Uterus (tissue), 3 donors: ENCODE measurements at regions not wholly inside any gene's neighbourhood (a gene's known extent, or its start where the extent isn't known, plus 50 kb on each side); places are given as distances from the start of the nearest gene placed in this dataset.

Experiments
- DNase-seq, 2 donors: peaks; one replicate each; pipeline ENCODE4 v3.0.0-alpha.2; 2019 to 2020
- H3K27ac ChIP-seq, 2 donors: fragments of 200-600 bp; sonication (generic); 1 replicate in 1 of 2; 2 replicates in 1 of 2; pipeline ENCODE4 v1.5.1; 2016 to 2018
- H3K27me3 ChIP-seq, 2 donors: fragments of 200-600 bp; sonication (generic); one replicate each; pipeline ENCODE4 v1.5.1; 2018 to 2019; ENCODE audit warnings: control low read depth in 1 of 2
- H3K36me3 ChIP-seq, 2 donors: fragments of 200-600 bp; sonication (generic); one replicate each; pipeline ENCODE4 v1.5.1; 2019; ENCODE audit warnings: control low read depth in 1 of 2
- H3K4me1 ChIP-seq, 2 donors: fragments of 200-600 bp; sonication (generic); one replicate each; pipeline ENCODE4 v1.5.1; 2018 to 2019; ENCODE audit warnings: control low read depth in 1 of 2
- H3K4me3 ChIP-seq, 2 donors: fragments of 200-600 bp; sonication (generic); 1 replicate in 1 of 2; 2 replicates in 1 of 2; pipeline ENCODE4 v1.5.1; 2018 to 2019; ENCODE audit warnings: mild to moderate bottlenecking in 1 of 2
- H3K9me3 ChIP-seq, 2 donors: fragments of 200-600 bp; sonication (generic); one replicate each; pipeline ENCODE4 v1.5.1; 2019; ENCODE audit warnings: control low read depth in 1 of 2
- POLR2A ChIP-seq, 2 donors: fragments of 450-650 bp; IDR thresholded peaks; one replicate each; pipeline ENCODE4 v1.6.1; 2016; ENCODE audit warnings: antibody characterized with exemption in 2 of 2, mild to moderate bottlenecking in 1 of 2, moderate library complexity in 1 of 2
- intact Hi-C: fragments of 100-400 bp; cut with DNase I; formaldehyde crosslinking; loops from one replicate; pipeline ENCODE4 v1.15.1; 2023; ENCODE audit warnings: low total_unique reads
- TF ChIP-seq, protein P1 (sequence below), 4 experiments: fragments of 200-600 bp in 2 of 4; fragments of 450-650 bp in 2 of 4; sonication (generic) in 2 of 4; IDR thresholded peaks; one replicate each; pipeline ENCODE4 v1.5.1; 2016 to 2019; ENCODE audit warnings: antibody characterized with exemption in 4 of 4, mild to moderate bottlenecking in 2 of 4, moderate library complexity in 1 of 4
- donor health status: DM: yes; HTN: yes; CAD: no.

DNA sequence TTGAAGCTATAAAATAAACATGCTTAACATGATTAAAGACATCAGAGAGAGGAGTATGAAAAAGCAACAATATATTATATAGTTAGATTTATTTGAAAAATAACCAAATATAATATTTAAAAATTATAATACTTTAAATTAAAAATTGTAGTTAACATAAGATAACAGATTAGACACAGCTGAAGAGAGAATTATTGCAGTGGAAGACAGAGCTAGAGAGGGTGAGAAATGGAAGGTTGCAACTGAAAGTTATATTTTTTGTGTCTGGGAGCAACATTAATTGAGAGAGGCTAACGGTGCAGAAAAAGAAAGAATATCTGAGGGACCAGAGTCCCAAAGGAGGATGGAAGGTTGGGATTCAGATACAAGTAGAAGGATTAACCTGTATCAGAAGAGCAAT, 548.9 kb upstream of the FZD8 start:
- intact Hi-C loops, result no loop called here
- no peak for DNase-seq
- Histone ChIP-seq H3K4me1 (no peaks in the 10 kb centered on the region), H3K9me3 (peaks cover 0 to 9% of the 10 kb centered on the region in 2 donors), H3K27me3 (no peaks in the 10 kb centered on the region), H3K27ac (no peak overlapping the region), H3K4me3 (no peak overlapping the region), H3K36me3 (no peaks in the 10 kb centered on the region)
- no peak for TF ChIP-seq POLR2A (IDR thresholded peaks at IDR 0.05)
- TF ChIP-seq, protein P1, sequence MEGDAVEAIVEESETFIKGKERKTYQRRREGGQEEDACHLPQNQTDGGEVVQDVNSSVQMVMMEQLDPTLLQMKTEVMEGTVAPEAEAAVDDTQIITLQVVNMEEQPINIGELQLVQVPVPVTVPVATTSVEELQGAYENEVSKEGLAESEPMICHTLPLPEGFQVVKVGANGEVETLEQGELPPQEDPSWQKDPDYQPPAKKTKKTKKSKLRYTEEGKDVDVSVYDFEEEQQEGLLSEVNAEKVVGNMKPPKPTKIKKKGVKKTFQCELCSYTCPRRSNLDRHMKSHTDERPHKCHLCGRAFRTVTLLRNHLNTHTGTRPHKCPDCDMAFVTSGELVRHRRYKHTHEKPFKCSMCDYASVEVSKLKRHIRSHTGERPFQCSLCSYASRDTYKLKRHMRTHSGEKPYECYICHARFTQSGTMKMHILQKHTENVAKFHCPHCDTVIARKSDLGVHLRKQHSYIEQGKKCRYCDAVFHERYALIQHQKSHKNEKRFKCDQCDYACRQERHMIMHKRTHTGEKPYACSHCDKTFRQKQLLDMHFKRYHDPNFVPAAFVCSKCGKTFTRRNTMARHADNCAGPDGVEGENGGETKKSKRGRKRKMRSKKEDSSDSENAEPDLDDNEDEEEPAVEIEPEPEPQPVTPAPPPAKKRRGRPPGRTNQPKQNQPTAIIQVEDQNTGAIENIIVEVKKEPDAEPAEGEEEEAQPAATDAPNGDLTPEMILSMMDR (IDR thresholded peaks at IDR 0.05), result no peak

DNA sequence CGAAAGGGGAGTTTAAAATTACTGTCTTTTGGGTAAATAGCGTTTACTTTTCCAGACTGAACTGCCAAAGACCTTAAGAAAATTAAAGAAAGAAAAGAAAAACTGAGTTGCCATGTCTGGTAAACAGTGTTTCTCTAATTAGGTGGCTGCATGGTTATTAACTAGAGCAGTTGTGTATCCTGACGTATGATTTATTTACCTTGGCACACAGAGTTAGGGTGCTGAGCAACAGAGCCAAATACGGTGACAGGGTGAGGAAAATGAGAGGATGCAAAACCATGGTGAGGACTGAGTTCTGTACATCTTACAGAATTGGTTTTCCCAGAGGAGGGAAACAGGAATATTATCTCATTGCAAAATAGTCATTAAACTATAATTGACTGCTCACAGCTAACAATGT, 546.4 kb upstream of the FZD8 start:
- Histone ChIP-seq H3K27me3 (no peaks in the 10 kb centered on the region), H3K9me3 (peaks cover 0 to 9% of the 10 kb centered on the region in 2 donors), H3K4me1 (no peaks in the 10 kb centered on the region), H3K27ac (no peak overlapping the region), H3K36me3 (no peaks in the 10 kb centered on the region), H3K4me3 (no peak overlapping the region)
- TF ChIP-seq POLR2A (IDR thresholded peaks at IDR 0.05), result no peak
- TF ChIP-seq, protein P1 (IDR thresholded peaks at IDR 0.05), result no peak
- DNase-seq, result no peak
- intact Hi-C loops, result no loop called here

DNA sequence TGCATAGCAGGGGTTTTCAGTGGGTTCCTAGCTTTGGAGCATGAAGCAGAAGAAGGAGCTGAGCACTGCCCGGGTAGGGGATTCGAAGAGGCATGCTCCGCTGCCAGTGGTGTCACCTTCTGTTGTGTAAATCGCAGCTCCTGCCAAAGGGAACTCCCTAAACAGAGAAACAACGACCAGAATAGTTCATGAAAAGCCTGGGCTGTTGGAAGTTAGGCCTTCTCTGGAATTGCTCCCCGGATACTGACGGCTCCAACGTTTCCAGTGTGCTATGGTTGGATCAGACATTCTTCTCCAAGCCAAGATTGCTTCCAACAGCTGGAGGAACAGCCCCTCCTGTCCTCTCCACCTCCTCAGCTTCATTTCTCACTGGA, 546.0 kb upstream of the FZD8 start:
- no peak overlapping the region for H3K4me3 ChIP-seq
- intact Hi-C loops, result no loop called here
- TF ChIP-seq, protein P1 (IDR thresholded peaks at IDR 0.05), result no peak
- TF ChIP-seq POLR2A (IDR thresholded peaks at IDR 0.05), result no peak
- no peaks in the 10 kb centered on the region for H3K27me3 ChIP-seq
- DNase-seq, result peak in 1 of 2 donors; percentile 19
- H3K36me3 ChIP-seq, result no peaks in the 10 kb centered on the region
- no peaks in the 10 kb centered on the region for H3K4me1 ChIP-seq
- no peak overlapping the region for H3K27ac ChIP-seq
- peaks cover 0 to 9% of the 10 kb centered on the region in 2 donors for H3K9me3 ChIP-seq

DNA sequence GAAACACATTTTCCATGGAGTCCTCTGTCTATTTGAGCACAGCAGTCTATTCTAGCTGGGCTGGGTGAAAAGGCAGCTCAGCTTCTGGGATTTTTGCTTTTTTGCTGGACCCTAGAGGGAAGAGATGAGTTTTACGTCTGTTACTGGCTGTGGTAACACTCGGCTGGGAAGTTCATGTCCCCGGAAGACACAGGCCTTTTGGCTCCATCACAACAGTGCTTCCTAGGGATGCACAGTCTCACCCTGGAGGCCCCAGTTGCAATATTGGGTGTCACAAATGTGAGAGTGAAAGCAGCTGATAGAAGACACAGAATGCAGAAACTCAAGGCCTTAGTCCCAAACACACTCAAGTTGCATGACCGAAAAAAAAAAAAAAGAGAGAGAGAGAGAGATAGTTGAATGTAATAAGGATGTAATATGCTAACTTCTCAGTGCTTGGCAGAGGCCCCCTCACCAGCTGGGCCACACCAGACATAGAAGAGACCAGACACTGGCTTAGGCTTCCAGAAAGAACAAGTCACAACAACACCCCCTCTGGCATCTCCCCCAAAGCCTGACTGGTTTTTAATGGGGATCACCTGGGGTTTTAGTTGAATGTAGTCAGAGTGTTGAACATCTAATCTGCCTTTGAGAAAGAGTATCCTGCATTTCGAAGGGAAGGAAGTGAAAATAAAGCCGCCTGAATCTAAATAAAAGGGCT, 545.4 kb upstream of the FZD8 start:
- Histone ChIP-seq H3K36me3 (no peaks in the 10 kb centered on the region), H3K9me3 (peaks cover 0 to 9% of the 10 kb centered on the region in 2 donors), H3K4me1 (no peaks in the 10 kb centered on the region), H3K27me3 (no peaks in the 10 kb centered on the region), H3K27ac (peak overlapping the region in 1 of 2 donors; percentile 14), H3K4me3 (no peak overlapping the region)
- TF ChIP-seq, protein P1 (IDR thresholded peaks at IDR 0.05), result no peak
- no peak for TF ChIP-seq POLR2A (IDR thresholded peaks at IDR 0.05)
- intact Hi-C loops, result no loop called here
- peak in 1 of 2 donors; percentile 21 for DNase-seq

DNA sequence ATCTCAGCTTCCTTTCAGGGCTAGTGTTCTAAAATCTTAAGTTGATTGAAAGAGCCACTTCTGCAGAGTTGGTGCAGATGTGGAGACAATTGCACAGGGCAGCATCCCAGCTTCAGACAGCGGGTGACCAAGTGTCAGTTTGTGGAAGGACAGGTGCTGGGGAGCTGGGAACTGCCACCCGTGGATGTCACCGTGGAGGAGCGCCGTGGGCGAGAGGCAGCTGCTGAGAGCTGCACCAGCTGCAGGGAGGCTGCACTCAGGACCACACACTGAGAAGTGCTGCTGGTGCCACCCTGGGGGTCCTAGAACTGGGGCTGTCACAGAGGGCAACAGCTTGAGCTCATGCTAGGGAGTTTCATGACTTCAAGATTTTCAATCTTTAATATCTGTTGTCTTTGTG, 543.0 kb upstream of the FZD8 start:
- no peaks in the 10 kb centered on the region for H3K9me3 ChIP-seq
- H3K27ac ChIP-seq, result no peak overlapping the region
- no peaks in the 10 kb centered on the region for H3K36me3 ChIP-seq
- TF ChIP-seq POLR2A (IDR thresholded peaks at IDR 0.05), result no peak
- TF ChIP-seq, protein P1 (IDR thresholded peaks at IDR 0.05), result no peak
- intact Hi-C loops, result no loop called here
- no peak for DNase-seq
- no peak overlapping the region for H3K4me3 ChIP-seq
- H3K27me3 ChIP-seq, result no peaks in the 10 kb centered on the region
- peaks cover 4% of the 10 kb centered on the region in 2 donors for H3K4me1 ChIP-seq
